ENCODE measurements at regions not wholly inside any gene's neighbourhood (a gene's known extent, or its start where the extent isn't known, plus 50 kb on each side); places are given as distances from the start of the nearest gene placed in this dataset.
"Not testable (repeated sequence)": the region's sequence is repeated elsewhere in the genome, so short reads cannot be mapped to it uniquely, and the experiment has no call there.

DNA sequence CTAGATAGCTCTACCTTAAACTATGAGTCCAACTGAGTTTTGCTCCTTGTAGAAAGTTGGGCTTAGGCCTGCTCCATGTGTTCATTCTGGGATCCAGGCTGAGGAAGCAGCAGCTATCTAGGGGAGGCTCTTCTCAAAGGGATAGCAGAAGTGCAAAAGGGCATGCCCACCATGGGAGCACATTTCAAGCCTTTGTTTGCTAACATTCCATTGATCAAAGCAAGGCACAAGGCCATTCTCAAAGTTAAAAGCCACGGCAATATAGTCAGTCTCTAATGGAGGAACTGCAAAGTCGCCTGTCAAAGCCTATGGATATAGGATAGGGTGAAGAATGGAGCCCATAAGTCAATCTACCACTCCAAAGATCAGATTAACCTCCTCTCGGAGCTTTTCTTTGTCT, 488.1 kb upstream of the ARX start:
- FAIRE-seq (no peak), DNase-seq (ENCODE audit: low spot score) (no peak)

- no peak for FAIRE-seq
- no peak for DNase-seq (ENCODE audit: low spot score)
These were observed 492.0 kb upstream of the ARX start for GRCh38 chrX:25507801-25508200.

GRCh38 chrX:25519258-25519657, 503.5 kb upstream of the ARX start:
- FAIRE-seq (no peak), DNase-seq (ENCODE audit: low spot score) (no peak)

- not testable (repeated sequence) for FAIRE-seq; DNase-seq (ENCODE audit: low spot score)
These were observed 506.8 kb upstream of the ARX start for GRCh38 chrX:25522443-25523010.

- FAIRE-seq (no peak), DNase-seq (ENCODE audit: low spot score) (peak; percentile 6)
These were observed 508.1 kb upstream of the ARX start for GRCh38 chrX:25523574-25524540.

- DNase-seq (ENCODE audit: low spot score) (no peak), FAIRE-seq (no peak)
These were observed 511.4 kb upstream of the ARX start for GRCh38 chrX:25527156-25527555.

- DNase-seq (ENCODE audit: low spot score) (no peak), FAIRE-seq (no peak)
These were observed 511.8 kb upstream of the ARX start for GRCh38 chrX:25527596-25527995.

DNA sequence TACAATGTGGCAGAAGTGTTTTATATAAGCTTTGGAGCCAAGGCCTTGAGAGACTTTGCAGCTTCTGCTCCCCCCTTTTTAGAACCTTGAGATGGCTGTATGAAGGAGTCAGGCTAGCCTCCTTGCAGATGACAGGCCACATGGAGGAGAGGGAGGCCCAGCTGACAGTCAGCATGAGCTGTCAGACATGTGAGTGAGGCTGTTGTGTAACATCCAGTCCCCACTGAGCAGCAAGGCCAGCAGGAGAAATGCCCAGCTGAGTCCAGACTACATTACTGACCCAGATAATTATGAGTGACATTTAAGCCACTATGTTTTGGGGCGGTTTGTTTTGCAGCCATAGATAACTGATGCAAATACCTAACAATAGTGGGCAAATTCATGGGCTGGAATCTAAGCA, 515.3 kb upstream of the ARX start:
- FAIRE-seq (no peak), DNase-seq (ENCODE audit: low spot score) (no peak)

DNA sequence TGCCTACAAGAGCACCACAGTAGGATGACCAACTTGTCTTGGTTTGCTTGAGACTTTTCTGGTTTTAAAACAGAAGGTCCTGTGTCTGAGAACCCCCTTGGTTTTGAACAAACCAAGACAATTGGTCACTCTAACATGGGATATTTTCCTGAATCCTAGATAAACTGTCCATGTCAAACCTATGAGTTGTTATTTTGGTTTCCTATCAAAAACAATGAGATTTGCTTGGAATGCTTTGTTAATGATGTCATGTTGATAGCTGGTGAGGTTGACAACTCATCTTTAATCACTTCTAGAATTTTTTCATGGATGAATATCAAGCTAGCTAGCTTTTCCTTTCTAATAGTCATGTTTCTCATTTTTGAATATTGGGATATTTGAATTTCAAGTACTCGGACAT, 518.3 kb upstream of the ARX start:
- FAIRE-seq (no peak), DNase-seq (ENCODE audit: low spot score) (no peak)

GRCh38 chrX:25536307-25536970, 520.7 kb upstream of the ARX start:
- DNase-seq (ENCODE audit: low spot score) (no peak), FAIRE-seq (no peak)

- DNase-seq (ENCODE audit: low spot score) (no peak), FAIRE-seq (no peak)
These were observed 521.9 kb upstream of the ARX start for GRCh38 chrX:25537699-25538098.

- FAIRE-seq (no peak), DNase-seq (ENCODE audit: low spot score) (no peak)
These were observed 528.9 kb upstream of the ARX start for GRCh38 chrX:25544641-25545040.

- no peak for FAIRE-seq
- DNase-seq (ENCODE audit: low spot score): no peak
These were observed 533.0 kb upstream of the ARX start for GRCh38 chrX:25548811-25549210.

DNA sequence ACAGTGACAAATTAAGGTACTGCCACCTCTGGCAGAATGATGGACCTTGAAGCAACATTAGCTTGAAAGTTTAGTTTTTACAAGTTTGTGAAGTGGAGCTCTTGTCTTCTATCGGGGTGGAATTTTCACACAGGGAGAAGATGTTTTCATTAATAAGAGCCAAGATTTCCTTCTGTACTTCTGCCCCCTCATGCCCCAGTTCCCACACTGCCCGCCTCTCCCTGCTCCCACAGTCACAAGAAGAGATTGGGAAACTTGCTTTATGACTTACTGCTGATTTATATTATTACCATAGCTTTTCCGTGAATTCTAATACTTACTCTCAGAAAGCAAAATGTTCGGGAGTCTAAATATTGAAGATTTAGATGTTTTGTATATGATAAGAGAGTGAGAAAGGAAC, 539.8 kb upstream of the ARX start:
- FAIRE-seq (no peak), DNase-seq (ENCODE audit: low spot score) (no peak)

- no peak for FAIRE-seq
These were observed 542.4 kb upstream of the ARX start for GRCh38 chrX:25558137-25558536.

DNA sequence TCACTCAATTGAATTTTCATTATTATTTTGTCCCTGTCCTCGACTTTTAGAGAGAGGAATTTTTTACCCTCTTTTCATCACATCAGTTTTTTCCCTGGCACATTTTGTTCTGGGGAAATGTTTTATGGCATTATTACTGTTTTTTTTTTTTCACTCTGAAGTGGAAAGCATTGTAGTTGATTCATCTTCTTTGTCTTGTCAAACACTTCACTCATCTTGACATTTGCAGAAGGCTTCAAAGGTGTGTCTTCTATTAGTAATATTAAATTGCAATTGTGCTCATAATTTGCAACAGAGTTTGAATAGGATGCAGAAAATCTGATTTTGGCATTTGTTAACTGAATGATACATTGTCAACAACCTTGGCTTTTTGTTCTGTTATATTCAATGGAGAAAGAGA, 545.4 kb upstream of the ARX start:
- no peak for FAIRE-seq

More at GRCh38 chrX:25558137-25558536, 542.4 kb upstream of the ARX start:
- no peak for DNase-seq (ENCODE audit: low spot score)

GRCh38 chrX:25573631-25574030, 557.9 kb upstream of the ARX start:
- FAIRE-seq (no peak), DNase-seq (ENCODE audit: low spot score) (no peak)

More for the DNA sequence above, 545.4 kb upstream of the ARX start:
- no peak for DNase-seq (ENCODE audit: low spot score)

- DNase-seq (ENCODE audit: low spot score): no peak
- FAIRE-seq: no peak
These were observed 541.2 kb upstream of the MAGEB18 start for GRCh38 chrX:25596921-25597320.

GRCh38 chrX:25597551-25597950, 540.6 kb upstream of the MAGEB18 start:
- FAIRE-seq (no peak), DNase-seq (ENCODE audit: low spot score) (no peak)

DNA sequence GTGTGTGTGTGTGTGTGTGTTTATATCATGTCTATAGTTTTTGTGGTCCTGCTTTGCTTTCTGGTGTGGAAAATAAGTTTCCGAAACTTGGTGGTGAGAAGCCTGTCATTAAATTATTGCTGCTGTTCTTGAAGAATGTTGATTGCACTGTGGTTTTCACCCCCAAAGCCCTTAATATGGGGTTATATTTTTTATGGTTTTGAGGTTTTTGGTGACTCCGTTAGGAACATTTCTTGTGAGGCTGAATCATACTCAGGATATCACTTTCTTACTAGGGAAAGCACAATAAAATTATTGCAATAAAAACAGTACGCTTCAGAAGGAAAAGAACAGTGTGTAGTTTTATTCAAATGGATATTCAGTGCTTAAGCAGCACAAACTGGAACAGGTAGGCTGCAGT, 539.1 kb upstream of the MAGEB18 start:
- FAIRE-seq: no peak
- no peak for DNase-seq (ENCODE audit: low spot score)

DNA sequence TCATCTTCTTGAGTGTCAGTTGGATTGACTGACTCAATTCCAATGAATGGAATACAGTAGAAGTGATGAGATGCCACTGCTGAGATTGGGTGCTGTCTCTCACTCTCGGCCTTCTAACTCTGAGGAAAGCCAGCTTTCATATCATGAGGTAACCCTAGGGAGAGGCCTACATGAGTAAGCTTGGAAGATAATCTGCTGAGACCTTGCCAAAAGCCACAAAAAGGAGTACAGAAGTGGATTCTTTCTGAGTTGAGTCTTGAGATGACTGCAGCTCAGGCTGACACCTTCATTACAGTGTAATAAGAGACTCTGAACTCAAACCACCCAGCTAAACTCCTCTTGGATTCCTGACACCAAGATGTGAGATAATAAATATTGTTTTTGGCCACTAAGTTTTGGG, 537.4 kb upstream of the MAGEB18 start:
- DNase-seq (ENCODE audit: low spot score): no peak
- FAIRE-seq: no peak

DNA sequence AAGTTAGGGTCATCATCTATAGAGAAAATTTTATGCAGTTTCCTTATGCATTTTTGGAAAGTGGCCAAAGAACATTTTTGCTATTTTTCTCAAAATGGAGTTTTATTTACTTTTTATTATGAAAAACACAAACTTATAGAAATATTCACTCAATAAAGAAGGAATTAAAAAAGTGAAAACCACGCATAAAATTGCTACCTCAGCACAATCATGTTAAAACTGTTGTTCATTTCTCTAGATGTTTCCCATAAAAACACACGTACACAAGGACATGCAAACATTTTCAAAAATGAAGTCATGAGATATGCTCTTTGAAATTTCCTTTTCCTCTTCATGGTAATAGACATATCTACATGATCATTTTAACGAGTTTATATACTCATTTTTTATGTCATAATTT, 536.8 kb upstream of the MAGEB18 start:
- no peak for FAIRE-seq
- no peak for DNase-seq (ENCODE audit: low spot score)
